Progenitor cell of endocrine pancreas (in vitro differentiated cells): ENCODE measurements at regions not wholly inside any gene's neighbourhood (a gene's known extent, or its start where the extent isn't known, plus 50 kb on each side); places are given as distances from the start of the nearest gene placed in this dataset.

Source experiments
- DNase-seq: peaks from one replicate; pipeline ENCODE4 v3.0.0; 2021; ENCODE audit warnings: low spot score; ENCODE audit not compliant: unreplicated experiment
- H3K27ac Mint-ChIP-seq: 2 replicates; pipeline ENCODE4 v1.8.0; 2021; ENCODE audit warnings: mild to moderate bottlenecking, moderate library complexity, mixed read lengths
- H3K27me3 Mint-ChIP-seq: 2 replicates; pipeline ENCODE4 v1.8.0; 2021; ENCODE audit warnings: mixed read lengths
- H3K36me3 Mint-ChIP-seq: 2 replicates; pipeline ENCODE4 v1.8.0; 2022; ENCODE audit warnings: mixed read lengths; ENCODE audit not compliant: insufficient read depth
- H3K4me1 Mint-ChIP-seq: 2 replicates; pipeline ENCODE4 v1.8.0; 2021; ENCODE audit warnings: low read depth, mixed read lengths
- H3K4me3 Mint-ChIP-seq: 2 replicates; pipeline ENCODE4 v1.8.0; 2021; ENCODE audit warnings: low read depth, mild to moderate bottlenecking, moderate library complexity, mixed read lengths
- H3K9me3 Mint-ChIP-seq: 2 replicates; pipeline ENCODE4 v1.8.0; 2021; ENCODE audit warnings: low read depth, mixed read lengths
- CTCF ChIP-seq: fragments of 200-600 bp; sonication (generic); IDR thresholded peaks from one replicate; pipeline ENCODE4 v1.5.0; 2021; ENCODE audit warnings: antibody characterized with exemption, mild to moderate bottlenecking; ENCODE audit not compliant: unreplicated experiment

- H3K27me3 Mint-ChIP-seq, result peaks cover 20% of the 10 kb centered on the region
- DNase-seq, result no peak
- TF ChIP-seq CTCF, result no peak
- no peaks in the 10 kb centered on the region for H3K36me3 Mint-ChIP-seq
- no peak overlapping the region for H3K27ac Mint-ChIP-seq
- H3K4me1 Mint-ChIP-seq, result peaks cover 23% of the 10 kb centered on the region
- H3K9me3 Mint-ChIP-seq, result no peaks in the 10 kb centered on the region
- no peak overlapping the region for H3K4me3 Mint-ChIP-seq
These were observed 126.7 kb upstream of the MYCN start for GRCh38 chr2:15813481-15814266.

DNA sequence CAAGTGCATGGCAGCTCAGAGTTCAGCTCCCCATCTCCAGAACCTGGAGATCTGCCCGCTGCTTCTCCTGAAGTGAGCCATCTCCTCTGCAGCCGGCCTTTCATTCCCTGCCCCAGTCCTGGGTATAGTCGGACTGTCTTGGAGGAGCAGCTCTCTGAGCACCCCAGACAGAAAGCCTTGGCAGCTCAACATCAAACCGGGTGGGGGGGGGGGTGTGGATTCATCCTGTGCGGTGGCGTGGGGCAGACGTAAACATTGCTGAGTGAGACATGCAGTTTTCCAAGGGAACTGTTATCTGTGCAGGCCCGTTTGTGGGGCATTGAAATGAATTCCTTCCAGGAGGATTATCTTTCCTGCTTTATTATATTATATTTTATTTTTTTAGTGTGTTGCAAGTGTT is 125.9 kb upstream of the MYCN start:
- peaks cover 21% of the 10 kb centered on the region for H3K4me1 Mint-ChIP-seq
- TF ChIP-seq CTCF, result no peak
- H3K27me3 Mint-ChIP-seq, result peaks cover 19% of the 10 kb centered on the region
- H3K9me3 Mint-ChIP-seq, result no peaks in the 10 kb centered on the region
- H3K36me3 Mint-ChIP-seq, result no peaks in the 10 kb centered on the region
- H3K27ac Mint-ChIP-seq, result no peak overlapping the region
- H3K4me3 Mint-ChIP-seq, result no peak overlapping the region
- DNase-seq, result no peak

DNA sequence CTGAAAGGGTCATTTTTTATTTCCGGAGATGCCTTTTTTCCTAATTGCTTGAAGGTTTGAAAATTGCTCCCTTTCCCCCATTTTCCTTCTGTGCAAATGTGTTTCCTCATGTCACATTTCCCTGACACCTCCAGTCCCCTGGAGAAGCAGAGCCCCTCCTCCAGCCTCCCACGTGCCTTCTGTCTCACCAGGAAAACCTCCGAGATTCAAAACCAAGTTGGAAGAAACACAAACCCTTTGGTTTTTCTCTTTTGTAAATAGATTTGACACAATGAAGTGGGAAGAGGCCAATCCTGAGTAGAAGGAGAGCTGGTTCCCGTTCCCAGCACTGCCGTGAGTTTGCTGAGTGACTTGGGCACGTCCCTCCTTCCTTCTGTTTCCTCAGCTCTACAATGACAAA is 125.4 kb upstream of the MYCN start:
- TF ChIP-seq CTCF, result no peak
- Mint-ChIP-seq H3K4me3 (no peak overlapping the region), H3K36me3 (no peaks in the 10 kb centered on the region), H3K4me1 (peaks cover 23% of the 10 kb centered on the region), H3K27ac (no peak overlapping the region), H3K27me3 (peaks cover 19% of the 10 kb centered on the region), H3K9me3 (no peaks in the 10 kb centered on the region)
- DNase-seq, result no peak

DNA sequence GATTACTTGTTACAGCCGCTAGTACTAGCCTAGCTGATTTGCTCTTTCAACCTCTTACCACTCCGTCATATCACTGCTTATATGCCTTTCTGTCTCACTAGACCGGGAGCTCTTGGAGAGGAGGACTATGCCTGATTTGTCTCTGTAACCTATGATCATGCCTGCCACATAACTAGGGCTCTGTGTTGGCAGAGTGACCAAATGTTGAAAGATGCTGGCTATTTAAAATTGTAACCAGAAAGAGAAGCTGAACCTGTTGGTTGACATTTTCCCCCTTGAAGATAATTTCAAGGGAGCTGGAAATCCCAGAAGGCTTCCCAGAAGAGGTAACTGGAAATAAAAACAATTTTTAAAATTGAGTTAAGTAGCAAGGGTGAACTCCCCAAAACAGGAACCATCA is 124.1 kb upstream of the MYCN start:
- H3K4me3 Mint-ChIP-seq, result no peak overlapping the region
- H3K27me3 Mint-ChIP-seq, result peaks cover 19% of the 10 kb centered on the region
- peak overlapping the region; percentile 25 for H3K27ac Mint-ChIP-seq
- no peak for DNase-seq
- TF ChIP-seq CTCF, result no peak
- H3K4me1 Mint-ChIP-seq, result peaks cover 27% of the 10 kb centered on the region
- no peaks in the 10 kb centered on the region for H3K36me3 Mint-ChIP-seq
- no peaks in the 10 kb centered on the region for H3K9me3 Mint-ChIP-seq

DNA sequence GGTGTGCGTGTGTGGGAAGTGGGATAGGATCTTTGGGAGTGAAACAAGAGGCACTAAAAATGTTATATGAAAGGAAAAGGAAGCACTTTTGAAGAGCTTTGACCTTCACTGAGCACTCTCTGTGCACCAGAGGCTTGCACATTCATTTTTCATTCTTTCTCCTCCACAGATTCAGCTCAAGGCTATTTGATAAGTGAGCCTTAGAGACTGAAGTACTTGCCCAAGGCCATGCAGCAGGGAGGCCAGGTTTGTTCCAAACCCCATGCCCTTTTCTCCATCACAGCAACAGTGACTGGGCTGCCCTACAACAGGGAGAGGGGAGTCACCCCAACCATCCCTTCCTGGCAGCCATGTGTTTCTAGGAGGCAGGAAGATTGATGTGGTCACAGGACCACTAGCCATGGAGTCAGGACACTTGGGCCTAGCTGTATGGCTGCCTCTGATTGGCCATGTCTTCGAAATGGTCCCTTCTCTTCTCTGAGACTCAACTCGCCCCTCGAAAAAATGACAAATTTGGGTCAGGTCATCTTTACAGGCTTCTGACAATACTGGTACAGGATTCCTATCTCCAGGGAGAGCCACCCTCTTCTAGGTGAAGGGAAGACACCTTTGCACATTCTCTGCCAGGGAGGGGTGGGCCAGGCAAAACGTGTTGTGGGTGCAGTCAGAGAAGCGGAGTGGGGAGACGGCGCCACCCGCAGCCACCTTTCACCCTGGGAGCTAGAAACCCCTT is 123.5 kb upstream of the MYCN start:
- peaks cover 27% of the 10 kb centered on the region for H3K4me1 Mint-ChIP-seq
- no peak overlapping the region for H3K4me3 Mint-ChIP-seq
- peaks cover 19% of the 10 kb centered on the region for H3K27me3 Mint-ChIP-seq
- no peaks in the 10 kb centered on the region for H3K9me3 Mint-ChIP-seq
- no peaks in the 10 kb centered on the region for H3K36me3 Mint-ChIP-seq
- DNase-seq, result no peak
- H3K27ac Mint-ChIP-seq, result no peak overlapping the region
- TF ChIP-seq CTCF, result no peak
